PFSK-1 (cell line): ENCODE measurements at regions not wholly inside any gene's neighbourhood (a gene's known extent, or its start where the extent isn't known, plus 50 kb on each side); places are given as distances from the start of the nearest gene placed in this dataset.

Experiments used
- FOXP2 ChIP-seq: optimal IDR thresholded peaks from 2 replicates; pipeline ENCODE3; 2011; ENCODE audit warnings: borderline replicate concordance, control low read depth, inconsistent platforms; ENCODE audit not compliant: insufficient read depth; ENCODE audit errors: extremely low read length, extremely low read depth
- POLR2AphosphoS5 ChIP-seq: IDR thresholded peaks from 2 replicates; pipeline ENCODE4 v1.6.1; 2012; ENCODE audit warnings: low read depth, mild to moderate bottlenecking, control low read depth, low read length, moderate library complexity
- SIN3A ChIP-seq: IDR thresholded peaks from 2 replicates; pipeline ENCODE4 v1.6.1; 2012; ENCODE audit warnings: mild to moderate bottlenecking, low read length, moderate library complexity, borderline replicate concordance; ENCODE audit not compliant: insufficient read depth
- TAF1 ChIP-seq: IDR thresholded peaks from 2 replicates; pipeline ENCODE4 v1.6.1; 2012; ENCODE audit warnings: low read length, control low read depth, borderline replicate concordance; ENCODE audit not compliant: insufficient read depth
- TF ChIP-seq, protein P1 (sequence below), 2 experiments: IDR thresholded peaks; 2 replicates each; pipeline versions ENCODE4 v1.6.1 to v1.8.0; 2011 to 2012; ENCODE audit warnings: low read depth in 2 of 2, low read length in 2 of 2, control low read depth in 1 of 2, inconsistent platforms in 1 of 2, mild to moderate bottlenecking in 1 of 2, moderate library complexity in 1 of 2; ENCODE audit not compliant: insufficient read depth in 1 of 2

DNA sequence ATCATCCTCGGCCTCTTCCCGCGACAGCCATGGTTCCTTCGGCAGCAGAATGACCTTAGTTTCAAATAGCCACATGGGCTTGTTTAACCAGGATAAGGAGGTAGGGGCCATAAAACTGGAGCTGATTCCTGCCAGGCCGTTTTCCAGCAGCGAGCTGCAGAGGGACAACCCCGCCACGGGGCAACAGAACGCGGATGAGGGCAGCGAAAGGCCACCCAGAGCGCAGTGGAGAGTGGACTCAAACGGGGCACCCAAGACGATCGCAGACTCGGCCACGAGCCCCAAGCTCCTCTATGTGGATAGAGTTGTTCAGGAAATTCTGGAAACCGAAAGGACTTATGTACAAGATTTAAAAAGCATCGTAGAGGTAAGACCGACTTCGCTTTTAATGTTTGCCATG, 131.8 kb upstream of the MTHFD1L start:
- TF ChIP-seq POLR2AphosphoS5 (no peak), TAF1 (no peak), SIN3A (no peak), FOXP2 (no peak)
- TF ChIP-seq, protein P1, sequence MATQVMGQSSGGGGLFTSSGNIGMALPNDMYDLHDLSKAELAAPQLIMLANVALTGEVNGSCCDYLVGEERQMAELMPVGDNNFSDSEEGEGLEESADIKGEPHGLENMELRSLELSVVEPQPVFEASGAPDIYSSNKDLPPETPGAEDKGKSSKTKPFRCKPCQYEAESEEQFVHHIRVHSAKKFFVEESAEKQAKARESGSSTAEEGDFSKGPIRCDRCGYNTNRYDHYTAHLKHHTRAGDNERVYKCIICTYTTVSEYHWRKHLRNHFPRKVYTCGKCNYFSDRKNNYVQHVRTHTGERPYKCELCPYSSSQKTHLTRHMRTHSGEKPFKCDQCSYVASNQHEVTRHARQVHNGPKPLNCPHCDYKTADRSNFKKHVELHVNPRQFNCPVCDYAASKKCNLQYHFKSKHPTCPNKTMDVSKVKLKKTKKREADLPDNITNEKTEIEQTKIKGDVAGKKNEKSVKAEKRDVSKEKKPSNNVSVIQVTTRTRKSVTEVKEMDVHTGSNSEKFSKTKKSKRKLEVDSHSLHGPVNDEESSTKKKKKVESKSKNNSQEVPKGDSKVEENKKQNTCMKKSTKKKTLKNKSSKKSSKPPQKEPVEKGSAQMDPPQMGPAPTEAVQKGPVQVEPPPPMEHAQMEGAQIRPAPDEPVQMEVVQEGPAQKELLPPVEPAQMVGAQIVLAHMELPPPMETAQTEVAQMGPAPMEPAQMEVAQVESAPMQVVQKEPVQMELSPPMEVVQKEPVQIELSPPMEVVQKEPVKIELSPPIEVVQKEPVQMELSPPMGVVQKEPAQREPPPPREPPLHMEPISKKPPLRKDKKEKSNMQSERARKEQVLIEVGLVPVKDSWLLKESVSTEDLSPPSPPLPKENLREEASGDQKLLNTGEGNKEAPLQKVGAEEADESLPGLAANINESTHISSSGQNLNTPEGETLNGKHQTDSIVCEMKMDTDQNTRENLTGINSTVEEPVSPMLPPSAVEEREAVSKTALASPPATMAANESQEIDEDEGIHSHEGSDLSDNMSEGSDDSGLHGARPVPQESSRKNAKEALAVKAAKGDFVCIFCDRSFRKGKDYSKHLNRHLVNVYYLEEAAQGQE (IDR thresholded peaks at IDR 0.05; ENCODE audit: insufficient read depth in 1 of 2, low read depth in 2 of 2, low read length in 2 of 2), result no peak
